ENCODE measurements at regions not wholly inside any gene's neighbourhood (a gene's known extent, or its start where the extent isn't known, plus 50 kb on each side); places are given as distances from the start of the nearest gene placed in this dataset.

DNA sequence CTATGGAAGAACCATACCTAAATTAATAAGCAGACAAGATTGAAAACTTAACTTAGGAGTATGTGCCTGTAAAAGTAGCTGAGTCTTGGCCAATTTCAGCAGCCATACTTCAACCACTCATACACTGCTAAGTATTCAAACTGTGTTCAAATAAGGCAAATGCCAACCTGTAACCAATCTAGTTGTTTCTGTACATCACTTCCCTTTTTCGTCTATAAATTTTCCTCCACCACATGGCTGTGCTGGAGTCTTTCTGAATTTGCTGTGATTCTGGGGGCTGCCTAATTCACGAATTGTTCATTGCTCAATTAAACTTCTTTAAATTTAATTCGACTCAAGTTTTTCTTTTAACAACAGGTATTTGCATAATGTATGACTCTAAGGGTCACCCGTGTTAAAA, 184.4 kb downstream of the PLK2 start:
- H3K4me1 Mint-ChIP-seq: no peaks in the 10 kb centered on the region
- TF ChIP-seq, protein P1, sequence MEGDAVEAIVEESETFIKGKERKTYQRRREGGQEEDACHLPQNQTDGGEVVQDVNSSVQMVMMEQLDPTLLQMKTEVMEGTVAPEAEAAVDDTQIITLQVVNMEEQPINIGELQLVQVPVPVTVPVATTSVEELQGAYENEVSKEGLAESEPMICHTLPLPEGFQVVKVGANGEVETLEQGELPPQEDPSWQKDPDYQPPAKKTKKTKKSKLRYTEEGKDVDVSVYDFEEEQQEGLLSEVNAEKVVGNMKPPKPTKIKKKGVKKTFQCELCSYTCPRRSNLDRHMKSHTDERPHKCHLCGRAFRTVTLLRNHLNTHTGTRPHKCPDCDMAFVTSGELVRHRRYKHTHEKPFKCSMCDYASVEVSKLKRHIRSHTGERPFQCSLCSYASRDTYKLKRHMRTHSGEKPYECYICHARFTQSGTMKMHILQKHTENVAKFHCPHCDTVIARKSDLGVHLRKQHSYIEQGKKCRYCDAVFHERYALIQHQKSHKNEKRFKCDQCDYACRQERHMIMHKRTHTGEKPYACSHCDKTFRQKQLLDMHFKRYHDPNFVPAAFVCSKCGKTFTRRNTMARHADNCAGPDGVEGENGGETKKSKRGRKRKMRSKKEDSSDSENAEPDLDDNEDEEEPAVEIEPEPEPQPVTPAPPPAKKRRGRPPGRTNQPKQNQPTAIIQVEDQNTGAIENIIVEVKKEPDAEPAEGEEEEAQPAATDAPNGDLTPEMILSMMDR (conservative IDR thresholded peaks at IDR 0.05): no peak

GRCh38 chr5:58274191-58274590, 185.7 kb downstream of the PLK2 start:
- no peak overlapping the region for H3K27ac Mint-ChIP-seq (ENCODE audit: unreplicated experiment)

More for the DNA sequence above, 184.4 kb downstream of the PLK2 start:
- no peak overlapping the region for H3K4me3 Mint-ChIP-seq
- DNase-seq (ENCODE audit: low read depth, low spot score): no peak
- H3K27ac Mint-ChIP-seq (ENCODE audit: unreplicated experiment): no peak overlapping the region
- H3K36me3 Mint-ChIP-seq (ENCODE audit: low read depth): peaks cover 3% of the 10 kb centered on the region
- H3K27me3 Mint-ChIP-seq (ENCODE audit: low read depth): no peaks in the 10 kb centered on the region
- no peaks in the 10 kb centered on the region for H3K9me3 Mint-ChIP-seq

DNA sequence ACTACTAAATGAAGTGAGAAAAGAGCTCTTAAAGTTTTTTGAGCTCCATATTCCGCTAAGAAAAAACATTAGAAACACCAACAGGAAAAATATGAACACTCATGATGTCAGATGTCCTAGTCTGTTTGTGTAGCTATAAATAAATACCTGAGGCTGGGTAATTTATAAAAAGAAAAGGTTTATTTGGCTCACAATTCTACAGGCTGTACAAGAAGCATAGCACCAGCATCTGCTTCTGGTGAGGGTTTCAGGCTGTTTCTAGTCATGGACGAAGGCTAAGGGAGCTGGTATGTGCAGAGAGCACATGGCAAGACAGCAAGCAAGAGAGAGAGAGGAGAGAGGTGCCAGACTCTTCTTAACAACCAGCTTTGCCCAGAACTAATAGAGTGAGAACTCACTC, 186.2 kb downstream of the PLK2 start:
- no peak overlapping the region for H3K27ac Mint-ChIP-seq (ENCODE audit: unreplicated experiment)
- no peak for DNase-seq (ENCODE audit: low read depth, low spot score)
- no peaks in the 10 kb centered on the region for H3K4me1 Mint-ChIP-seq
- no peaks in the 10 kb centered on the region for H3K9me3 Mint-ChIP-seq
- TF ChIP-seq, protein P1 (conservative IDR thresholded peaks at IDR 0.05): no peak
- H3K4me3 Mint-ChIP-seq: no peak overlapping the region
- H3K36me3 Mint-ChIP-seq (ENCODE audit: low read depth): peaks cover 3% of the 10 kb centered on the region
- no peaks in the 10 kb centered on the region for H3K27me3 Mint-ChIP-seq (ENCODE audit: low read depth)

More at GRCh38 chr5:58274191-58274590, 185.7 kb downstream of the PLK2 start:
- Mint-ChIP-seq H3K4me1 (no peaks in the 10 kb centered on the region), H3K27me3 (ENCODE audit: low read depth) (no peaks in the 10 kb centered on the region), H3K4me3 (no peak overlapping the region), H3K9me3 (no peaks in the 10 kb centered on the region), H3K36me3 (ENCODE audit: low read depth) (peaks cover 3% of the 10 kb centered on the region)
- DNase-seq (ENCODE audit: low read depth, low spot score): no peak
- TF ChIP-seq, protein P1 (conservative IDR thresholded peaks at IDR 0.05): no peak

- Mint-ChIP-seq H3K4me3 (no peak overlapping the region), H3K27ac (ENCODE audit: unreplicated experiment) (peak overlapping the region; percentile 52), H3K27me3 (ENCODE audit: low read depth) (no peaks in the 10 kb centered on the region), H3K4me1 (no peaks in the 10 kb centered on the region), H3K36me3 (ENCODE audit: low read depth) (no peaks in the 10 kb centered on the region), H3K9me3 (no peaks in the 10 kb centered on the region)
- TF ChIP-seq, protein P1 (conservative IDR thresholded peaks at IDR 0.05): no peak
- DNase-seq (ENCODE audit: low read depth, low spot score): no peak
These were observed 191.6 kb downstream of the PLK2 start for GRCh38 chr5:58268268-58268667.

GRCh38 chr5:58266402-58266801, 193.5 kb downstream of the PLK2 start:
- Mint-ChIP-seq H3K36me3 (ENCODE audit: low read depth) (no peaks in the 10 kb centered on the region), H3K27me3 (ENCODE audit: low read depth) (no peaks in the 10 kb centered on the region), H3K4me3 (no peak overlapping the region), H3K4me1 (no peaks in the 10 kb centered on the region), H3K27ac (ENCODE audit: unreplicated experiment) (no peak overlapping the region), H3K9me3 (no peaks in the 10 kb centered on the region)
- TF ChIP-seq, protein P1 (conservative IDR thresholded peaks at IDR 0.05): no peak
- DNase-seq (ENCODE audit: low read depth, low spot score): no peak
